ENCODE measurements at regions not wholly inside any gene's neighbourhood (a gene's known extent, or its start where the extent isn't known, plus 50 kb on each side); places are given as distances from the start of the nearest gene placed in this dataset.
A peak's percentile ranks its signal among the peaks of the same experiment; 100 is the strongest.

DNA sequence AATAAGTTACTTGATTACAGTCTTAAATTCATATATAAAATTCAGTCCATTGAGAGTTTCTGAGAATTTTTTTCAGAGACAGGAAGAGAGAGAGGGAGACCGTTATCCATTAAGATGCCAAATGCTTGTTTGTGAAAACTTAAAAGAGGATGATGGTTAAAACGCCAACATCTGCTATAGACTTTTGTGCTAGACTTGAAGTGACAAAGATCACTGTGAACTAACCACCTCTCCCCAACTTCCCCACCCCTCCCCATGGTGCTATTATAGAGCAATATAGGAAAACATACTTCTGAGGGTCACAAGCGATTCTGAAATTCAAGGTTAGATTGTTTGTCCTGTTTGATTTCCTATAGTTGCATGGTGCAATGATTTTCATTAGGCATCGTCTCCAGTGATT is 440.8 kb downstream of the RMST start:
- H3K27me3 ChIP-seq: no peaks in the 10 kb centered on the region
- no peak overlapping the region for H3K4me3 ChIP-seq (replicated peaks in 1 of 3)
- no peaks in the 10 kb centered on the region for H3K9me3 ChIP-seq
- H3K36me3 ChIP-seq: no peaks in the 10 kb centered on the region
- intact Hi-C loops (cut with DNase I): no loop called here
- TF ChIP-seq, protein P1, sequence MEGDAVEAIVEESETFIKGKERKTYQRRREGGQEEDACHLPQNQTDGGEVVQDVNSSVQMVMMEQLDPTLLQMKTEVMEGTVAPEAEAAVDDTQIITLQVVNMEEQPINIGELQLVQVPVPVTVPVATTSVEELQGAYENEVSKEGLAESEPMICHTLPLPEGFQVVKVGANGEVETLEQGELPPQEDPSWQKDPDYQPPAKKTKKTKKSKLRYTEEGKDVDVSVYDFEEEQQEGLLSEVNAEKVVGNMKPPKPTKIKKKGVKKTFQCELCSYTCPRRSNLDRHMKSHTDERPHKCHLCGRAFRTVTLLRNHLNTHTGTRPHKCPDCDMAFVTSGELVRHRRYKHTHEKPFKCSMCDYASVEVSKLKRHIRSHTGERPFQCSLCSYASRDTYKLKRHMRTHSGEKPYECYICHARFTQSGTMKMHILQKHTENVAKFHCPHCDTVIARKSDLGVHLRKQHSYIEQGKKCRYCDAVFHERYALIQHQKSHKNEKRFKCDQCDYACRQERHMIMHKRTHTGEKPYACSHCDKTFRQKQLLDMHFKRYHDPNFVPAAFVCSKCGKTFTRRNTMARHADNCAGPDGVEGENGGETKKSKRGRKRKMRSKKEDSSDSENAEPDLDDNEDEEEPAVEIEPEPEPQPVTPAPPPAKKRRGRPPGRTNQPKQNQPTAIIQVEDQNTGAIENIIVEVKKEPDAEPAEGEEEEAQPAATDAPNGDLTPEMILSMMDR (IDR thresholded peaks at IDR 0.05): no peak
- no peak for TF ChIP-seq POLR2A (IDR thresholded peaks at IDR 0.05)
- H3K27ac ChIP-seq: no peak overlapping the region
- no peak for DNase-seq
- WGBS, 2 donors: 87 to 89% methylated on average over 4 of the region's 4 CpGs
- H3K4me1 ChIP-seq: no peaks in the 10 kb centered on the region

DNA sequence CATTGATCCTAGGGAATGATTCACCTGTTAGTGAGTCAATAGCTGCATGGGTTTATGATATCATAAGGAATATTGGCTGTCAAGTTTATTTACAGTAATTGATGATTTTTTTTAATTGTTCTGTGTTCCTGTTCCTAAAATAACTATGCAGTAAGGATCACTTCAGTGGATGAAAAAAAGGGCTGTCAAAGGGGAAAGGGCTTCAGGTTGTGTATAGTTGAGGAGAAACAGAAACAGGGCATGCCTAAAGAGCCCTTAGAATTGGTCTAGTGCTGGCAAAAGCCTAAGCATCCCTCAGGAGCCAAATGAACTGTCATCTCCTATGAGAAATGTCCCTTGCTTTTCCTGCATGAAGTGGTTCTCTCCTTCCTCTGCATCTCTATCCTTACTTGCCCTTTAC is 444.9 kb downstream of the RMST start:
- intact Hi-C loops (cut with DNase I): no loop called here
- no peak for TF ChIP-seq POLR2A (IDR thresholded peaks at IDR 0.05)
- TF ChIP-seq, protein P1 (IDR thresholded peaks at IDR 0.05): no peak
- no peak for DNase-seq

DNA sequence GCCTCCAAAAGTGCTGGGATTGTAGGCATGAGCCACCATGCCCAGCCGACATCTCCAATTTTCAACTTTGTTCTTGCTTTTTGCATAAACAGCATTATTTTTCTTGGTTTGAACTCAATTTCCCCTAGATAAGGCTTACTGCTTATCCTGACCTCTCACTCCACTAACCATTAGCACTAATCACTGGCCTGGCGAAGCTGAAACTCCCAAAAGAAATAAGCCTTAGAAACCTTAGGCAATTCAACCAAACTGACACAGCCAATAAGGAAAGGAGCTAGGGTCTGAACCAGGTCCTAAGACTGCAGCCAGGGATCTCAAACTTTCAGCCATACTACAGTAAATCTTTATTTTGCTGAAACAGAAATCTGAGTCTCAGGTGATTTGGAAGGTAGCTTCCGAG is 448.0 kb downstream of the RMST start:
- Histone ChIP-seq H3K9me3 (no peaks in the 10 kb centered on the region), H3K27ac (no peak overlapping the region), H3K4me3 (replicated peaks in 1 of 3) (no peak overlapping the region), H3K36me3 (no peaks in the 10 kb centered on the region), H3K27me3 (no peaks in the 10 kb centered on the region), H3K4me1 (no peaks in the 10 kb centered on the region)
- no peak for DNase-seq
- intact Hi-C loops (cut with DNase I): no loop called here
- no peak for TF ChIP-seq POLR2A (IDR thresholded peaks at IDR 0.05)
- TF ChIP-seq, protein P1 (IDR thresholded peaks at IDR 0.05): no peak
- WGBS, 2 donors: 76 to 81% methylated on average over 3 of the region's 3 CpGs

More for the DNA sequence above, 444.9 kb downstream of the RMST start:
- no peaks in the 10 kb centered on the region for H3K27me3 ChIP-seq
- no peak overlapping the region for H3K4me3 ChIP-seq (replicated peaks in 1 of 3)
- no peaks in the 10 kb centered on the region for H3K4me1 ChIP-seq
- H3K9me3 ChIP-seq: no peaks in the 10 kb centered on the region
- no peak overlapping the region for H3K27ac ChIP-seq
- no peaks in the 10 kb centered on the region for H3K36me3 ChIP-seq

DNA sequence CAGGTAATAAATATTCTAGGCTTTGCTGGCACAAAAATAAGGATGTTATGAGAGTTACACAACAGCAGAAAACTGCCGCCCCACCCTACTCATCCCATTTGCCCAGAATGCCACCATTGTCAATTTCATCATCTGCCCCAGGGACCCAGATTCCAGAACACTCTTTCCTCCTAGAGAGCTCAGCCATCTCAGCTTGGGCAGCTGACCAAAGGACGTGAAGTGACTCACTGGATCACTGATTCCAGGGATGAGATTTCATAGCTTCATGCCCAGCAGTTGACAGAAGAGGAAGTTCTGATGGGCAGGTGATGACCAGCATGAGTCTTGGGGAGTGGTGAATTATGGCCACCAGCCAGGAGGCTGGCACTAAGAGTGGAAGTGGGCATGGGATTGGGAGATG is 450.3 kb downstream of the RMST start:
- peak in 1 of 2 donors; percentile 9 for DNase-seq
- Histone ChIP-seq H3K27me3 (no peaks in the 10 kb centered on the region), H3K27ac (no peak overlapping the region), H3K4me3 (replicated peaks in 1 of 3) (no peak overlapping the region), H3K36me3 (no peaks in the 10 kb centered on the region), H3K4me1 (no peaks in the 10 kb centered on the region), H3K9me3 (no peaks in the 10 kb centered on the region)
- intact Hi-C loops (cut with DNase I): no loop called here
- WGBS, 2 donors: 65 to 83% methylated on average over 2 of the region's 2 CpGs
- no peak for TF ChIP-seq POLR2A (IDR thresholded peaks at IDR 0.05)
- TF ChIP-seq, protein P1 (IDR thresholded peaks at IDR 0.05): no peak

DNA sequence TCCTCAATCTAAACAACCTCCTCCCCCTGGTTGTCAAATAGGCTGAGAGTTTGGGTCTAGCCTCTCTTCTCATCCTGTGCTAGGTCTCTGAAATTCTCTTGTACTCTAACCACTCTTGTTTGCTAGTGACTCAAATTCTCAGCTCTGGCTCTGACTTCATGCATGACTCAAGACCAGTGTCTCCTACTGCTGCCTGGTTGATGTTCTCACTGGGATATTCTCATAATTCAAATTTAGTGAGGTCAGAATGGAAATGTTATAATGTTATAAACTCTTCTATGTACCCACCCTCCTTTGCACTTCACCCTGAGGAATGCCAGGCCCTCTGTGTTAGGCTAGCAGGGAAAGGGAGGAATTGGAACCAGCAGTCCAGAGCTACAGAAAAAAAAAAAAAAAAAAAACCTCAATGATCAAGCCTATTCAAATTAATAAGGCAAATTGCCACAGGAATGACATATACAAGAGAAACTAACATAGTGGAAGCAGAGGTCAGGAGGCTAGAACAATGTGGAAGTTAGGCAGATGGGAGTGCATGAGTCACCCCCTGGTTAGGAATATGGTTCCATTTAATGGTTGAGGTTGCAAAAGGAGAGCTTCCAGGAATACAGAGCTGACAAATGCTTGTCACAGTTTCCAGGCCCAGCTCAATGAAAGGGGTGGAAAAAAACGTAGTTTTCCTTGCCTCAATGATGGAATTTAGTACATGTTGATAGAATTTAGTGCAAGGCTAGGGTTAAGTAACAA is 459.5 kb downstream of the RMST start:
- DNase-seq: no peak
- no peaks in the 10 kb centered on the region for H3K9me3 ChIP-seq
- no peak overlapping the region for H3K27ac ChIP-seq
- H3K27me3 ChIP-seq: no peaks in the 10 kb centered on the region
- 65 to 71% methylated on average over 1 of the region's 1 CpG for WGBS, 2 donors
- H3K36me3 ChIP-seq: no peaks in the 10 kb centered on the region
- TF ChIP-seq POLR2A (IDR thresholded peaks at IDR 0.05): no peak
- TF ChIP-seq, protein P1 (IDR thresholded peaks at IDR 0.05): no peak
- H3K4me3 ChIP-seq (replicated peaks in 1 of 3): no peak overlapping the region
- intact Hi-C loops (cut with DNase I): no loop called here
- no peaks in the 10 kb centered on the region for H3K4me1 ChIP-seq

Measured in thyroid gland (tissue), 4 donors.